ENCODE measurements at regions not wholly inside any gene's neighbourhood (a gene's known extent, or its start where the extent isn't known, plus 50 kb on each side); places are given as distances from the start of the nearest gene placed in this dataset.

DNA sequence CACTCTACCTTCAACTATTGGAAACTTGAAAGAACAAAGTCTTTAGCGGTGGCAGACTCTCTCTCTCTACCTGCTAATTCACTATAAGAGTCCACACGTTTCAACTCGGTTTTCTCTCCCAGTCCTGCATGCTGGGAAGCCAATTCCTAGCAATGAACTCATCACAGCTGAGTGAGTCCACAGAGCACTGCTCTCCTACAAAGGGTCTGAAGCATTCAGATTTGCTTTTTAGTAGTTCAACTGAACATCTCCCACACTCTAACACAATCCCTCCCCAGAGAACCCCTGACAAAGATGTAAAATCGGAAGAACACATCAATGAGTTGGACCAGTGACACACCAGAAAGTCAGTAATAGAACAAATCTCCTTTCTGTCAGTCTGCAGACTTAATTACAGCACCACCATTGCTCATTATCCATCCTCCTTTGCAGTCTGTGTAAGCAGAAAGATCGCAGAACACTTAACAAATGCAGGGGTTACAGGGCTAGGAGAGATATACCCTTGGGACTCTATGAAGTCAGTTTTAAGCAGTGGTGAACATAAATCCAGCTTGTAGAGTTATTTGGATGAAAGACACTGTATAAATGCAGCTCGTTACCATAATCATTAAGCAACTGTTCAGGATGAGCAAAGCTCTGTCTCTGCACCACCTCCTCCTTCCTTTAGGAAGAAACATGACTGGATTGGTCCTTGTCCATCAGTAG is 353.4 kb upstream of the GRIA1 start:
- ChIA-PET SMC1A (ENCODE audit: uncharacterized antibody, unreplicated experiment) (interaction anchor here (1.8 kb wide), 1 partner anchor 10 kb away, joined by 5 read pairs; no protein-coding TSS in a partner anchor), CTCF (interaction anchor here (1.3 kb wide), 1 partner anchor 13 kb away, joined by 4 read pairs; no protein-coding TSS in a partner anchor), POLR2A (no interaction called here), RAD21 (ENCODE audit: unreplicated experiment) (no interaction called here)
- WGBS (ENCODE audit: insufficient coverage, insufficient replicate concordance, low lambda C conversion rate, missing lambda C conversion rate), result 10% methylated on average over 6 of the region's 6 CpGs
- no peak for DNase-seq (ENCODE audit: low read depth, low spot score)
- Histone ChIP-seq H3K9ac (ENCODE audit: control insufficient read depth, insufficient read depth, low read length) (no peak overlapping the region), H4K20me1 (ENCODE audit: control insufficient read depth, insufficient read depth) (no peaks in the 10 kb centered on the region), H3K4me1 (ENCODE audit: control insufficient read depth, insufficient read depth, low read length) (no peaks in the 10 kb centered on the region), H3K4me3 (no peak overlapping the region), H3K36me3 (ENCODE audit: control insufficient read depth in 2 of 2, insufficient read depth in 2 of 2, low read length in 1 of 2) (no peaks in the 10 kb centered on the region), H2AFZ (ENCODE audit: control insufficient read depth, low read depth, low read length) (no peak overlapping the region), H3K27me3 (replicated peaks in 1 of 2; ENCODE audit: control insufficient read depth in 2 of 2, insufficient read depth in 2 of 2, low read length in 1 of 2) (no peaks in the 10 kb centered on the region), H3K9me3 (replicated peaks; ENCODE audit: control insufficient read depth, insufficient read depth, low read length) (no peaks in the 10 kb centered on the region), H3K79me2 (ENCODE audit: control insufficient read depth, insufficient read depth, low read length) (no peaks in the 10 kb centered on the region), H3K4me2 (ENCODE audit: control insufficient read depth, insufficient read depth) (no peak overlapping the region), H3K27ac (ENCODE audit: control insufficient read depth, insufficient read depth) (no peak overlapping the region)
- TF ChIP-seq ZNF207 (IDR thresholded peaks at IDR 0.05; ENCODE audit: borderline replicate concordance) (no peak), SUPT20H (IDR thresholded peaks at IDR 0.05; ENCODE audit: borderline replicate concordance, control insufficient read depth, low read depth, low read length) (no peak), RELA (IDR thresholded peaks at IDR 0.05; ENCODE audit: borderline replicate concordance, partially characterized antibody) (no peak)
- no peak for ATAC-seq
- FAIRE-seq, result no peak
- BruUV-seq (replicated peaks), result no TSS peak
- in situ Hi-C loops (cut with MboI), result no loop called here
- intact Hi-C loops (cut with micrococcal nuclease; ENCODE audit: unreplicated experiment), result no loop called here

DNA sequence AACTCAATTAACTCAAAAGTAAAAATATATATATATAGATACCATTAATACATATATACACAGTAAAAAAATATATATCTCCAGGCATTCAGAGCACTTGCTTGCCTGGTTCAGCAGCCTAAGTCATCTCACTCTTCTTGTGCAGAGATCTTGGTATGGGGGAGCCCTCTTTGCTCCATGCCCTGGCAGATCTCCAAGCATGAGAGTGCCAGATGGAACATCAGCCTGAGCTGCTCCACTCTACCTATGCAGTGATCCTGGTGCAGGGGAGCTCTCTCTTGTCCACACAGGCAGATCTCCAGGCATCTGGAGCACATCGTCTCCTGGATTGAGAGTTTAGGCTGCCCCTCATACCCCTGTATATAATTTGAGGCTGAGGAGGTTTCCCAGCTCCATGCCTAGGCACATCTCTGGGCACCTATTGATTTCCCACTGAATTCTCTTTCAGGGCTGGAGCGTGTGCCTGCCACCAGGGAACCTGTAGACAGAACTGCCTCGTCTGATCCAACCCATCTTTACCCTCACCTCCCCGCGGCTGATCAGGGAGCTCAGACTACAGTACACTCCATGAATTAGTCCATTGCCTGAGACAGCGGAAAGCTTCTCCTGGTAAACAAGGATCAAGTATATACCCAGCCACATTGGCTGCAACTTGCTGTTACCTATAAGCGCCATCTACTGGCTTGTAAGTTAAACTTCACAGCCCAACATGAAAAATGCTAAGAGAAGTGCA is 342.4 kb upstream of the GRIA1 start:
- DNase-seq (ENCODE audit: low read depth, low spot score), result no peak
- peak; percentile 89 for ATAC-seq
- POLR2A ChIA-PET, result no interaction called here
- no peaks in the 10 kb centered on the region for H3K79me2 ChIP-seq (ENCODE audit: control insufficient read depth, insufficient read depth, low read length)
- intact Hi-C loops (cut with micrococcal nuclease; ENCODE audit: unreplicated experiment), result loop anchor here (1.0 to 10.0 kb wide), 3 partner anchors 588 to 817 kb away; no protein-coding TSS in a partner anchor
- H3K4me1 ChIP-seq (ENCODE audit: control insufficient read depth, insufficient read depth, low read length), result no peaks in the 10 kb centered on the region
- no peaks in the 10 kb centered on the region; the same call in 2 of the 3 replicates for H3K9me3 ChIP-seq (replicated peaks; ENCODE audit: control insufficient read depth, insufficient read depth, low read length)
- RAD21 ChIA-PET (ENCODE audit: unreplicated experiment), result interaction anchor here (1.5 to 1.8 kb wide), 3 partner anchors 587 to 817 kb away, joined by 5 to 9 read pairs (median 7); no protein-coding TSS in a partner anchor
- no peaks in the 10 kb centered on the region for H4K20me1 ChIP-seq (ENCODE audit: control insufficient read depth, insufficient read depth)
- no peak overlapping the region for H3K4me3 ChIP-seq
- no peak overlapping the region for H3K4me2 ChIP-seq (ENCODE audit: control insufficient read depth, insufficient read depth)
- H2AFZ ChIP-seq (ENCODE audit: control insufficient read depth, low read depth, low read length), result no peak overlapping the region
- BruUV-seq (replicated peaks), result no TSS peak
- SMC1A ChIA-PET (ENCODE audit: uncharacterized antibody, unreplicated experiment), result interaction anchor here (0.7 to 2.8 kb wide), 8 partner anchors 10 to 826 kb away, joined by 3 to 11 read pairs (median 4); no protein-coding TSS in a partner anchor
- CTCF ChIA-PET, result interaction anchor here (0.9 to 3.3 kb wide), 15 partner anchors 14 to 819 kb away, joined by 3 to 16 read pairs (median 4); no protein-coding TSS in a partner anchor
- H3K9ac ChIP-seq (ENCODE audit: control insufficient read depth, insufficient read depth, low read length), result no peak overlapping the region
- 35% methylated on average over 7 of the region's 7 CpGs for WGBS (ENCODE audit: insufficient coverage, insufficient replicate concordance, low lambda C conversion rate, missing lambda C conversion rate)
- no peaks in the 10 kb centered on the region for H3K27me3 ChIP-seq (replicated peaks in 1 of 2; ENCODE audit: control insufficient read depth in 2 of 2, insufficient read depth in 2 of 2, low read length in 1 of 2)
- H3K36me3 ChIP-seq (ENCODE audit: control insufficient read depth in 2 of 2, insufficient read depth in 2 of 2, low read length in 1 of 2), result no peaks in the 10 kb centered on the region
- in situ Hi-C loops (cut with MboI), result loop anchor here (10.0 kb wide), 1 partner anchor 593 kb away; no protein-coding TSS in a partner anchor
- FAIRE-seq, result no peak
- H3K27ac ChIP-seq (ENCODE audit: control insufficient read depth, insufficient read depth), result no peak overlapping the region
- TF ChIP-seq, protein P1, sequence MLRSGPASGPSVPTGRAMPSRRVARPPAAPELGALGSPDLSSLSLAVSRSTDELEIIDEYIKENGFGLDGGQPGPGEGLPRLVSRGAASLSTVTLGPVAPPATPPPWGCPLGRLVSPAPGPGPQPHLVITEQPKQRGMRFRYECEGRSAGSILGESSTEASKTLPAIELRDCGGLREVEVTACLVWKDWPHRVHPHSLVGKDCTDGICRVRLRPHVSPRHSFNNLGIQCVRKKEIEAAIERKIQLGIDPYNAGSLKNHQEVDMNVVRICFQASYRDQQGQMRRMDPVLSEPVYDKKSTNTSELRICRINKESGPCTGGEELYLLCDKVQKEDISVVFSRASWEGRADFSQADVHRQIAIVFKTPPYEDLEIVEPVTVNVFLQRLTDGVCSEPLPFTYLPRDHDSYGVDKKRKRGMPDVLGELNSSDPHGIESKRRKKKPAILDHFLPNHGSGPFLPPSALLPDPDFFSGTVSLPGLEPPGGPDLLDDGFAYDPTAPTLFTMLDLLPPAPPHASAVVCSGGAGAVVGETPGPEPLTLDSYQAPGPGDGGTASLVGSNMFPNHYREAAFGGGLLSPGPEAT (IDR thresholded peaks at IDR 0.05; ENCODE audit: low read depth), result no peak
- TF ChIP-seq SMC3 (IDR thresholded peaks at IDR 0.05; ENCODE audit: borderline replicate concordance, low read length) (peak; percentile 57; the same call in 1 of the 2 replicates), RAD21 (IDR thresholded peaks at IDR 0.05; ENCODE audit: insufficient read depth, low read depth, low read length) (peak; percentile 60)
- TF ChIP-seq, protein P2, sequence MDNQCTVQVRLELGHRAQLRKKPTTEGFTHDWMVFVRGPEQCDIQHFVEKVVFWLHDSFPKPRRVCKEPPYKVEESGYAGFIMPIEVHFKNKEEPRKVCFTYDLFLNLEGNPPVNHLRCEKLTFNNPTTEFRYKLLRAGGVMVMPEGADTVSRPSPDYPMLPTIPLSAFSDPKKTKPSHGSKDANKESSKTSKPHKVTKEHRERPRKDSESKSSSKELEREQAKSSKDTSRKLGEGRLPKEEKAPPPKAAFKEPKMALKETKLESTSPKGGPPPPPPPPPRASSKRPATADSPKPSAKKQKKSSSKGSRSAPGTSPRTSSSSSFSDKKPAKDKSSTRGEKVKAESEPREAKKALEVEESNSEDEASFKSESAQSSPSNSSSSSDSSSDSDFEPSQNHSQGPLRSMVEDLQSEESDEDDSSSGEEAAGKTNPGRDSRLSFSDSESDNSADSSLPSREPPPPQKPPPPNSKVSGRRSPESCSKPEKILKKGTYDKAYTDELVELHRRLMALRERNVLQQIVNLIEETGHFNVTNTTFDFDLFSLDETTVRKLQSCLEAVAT (IDR thresholded peaks at IDR 0.05), result no peak
- TF ChIP-seq, protein P3, sequence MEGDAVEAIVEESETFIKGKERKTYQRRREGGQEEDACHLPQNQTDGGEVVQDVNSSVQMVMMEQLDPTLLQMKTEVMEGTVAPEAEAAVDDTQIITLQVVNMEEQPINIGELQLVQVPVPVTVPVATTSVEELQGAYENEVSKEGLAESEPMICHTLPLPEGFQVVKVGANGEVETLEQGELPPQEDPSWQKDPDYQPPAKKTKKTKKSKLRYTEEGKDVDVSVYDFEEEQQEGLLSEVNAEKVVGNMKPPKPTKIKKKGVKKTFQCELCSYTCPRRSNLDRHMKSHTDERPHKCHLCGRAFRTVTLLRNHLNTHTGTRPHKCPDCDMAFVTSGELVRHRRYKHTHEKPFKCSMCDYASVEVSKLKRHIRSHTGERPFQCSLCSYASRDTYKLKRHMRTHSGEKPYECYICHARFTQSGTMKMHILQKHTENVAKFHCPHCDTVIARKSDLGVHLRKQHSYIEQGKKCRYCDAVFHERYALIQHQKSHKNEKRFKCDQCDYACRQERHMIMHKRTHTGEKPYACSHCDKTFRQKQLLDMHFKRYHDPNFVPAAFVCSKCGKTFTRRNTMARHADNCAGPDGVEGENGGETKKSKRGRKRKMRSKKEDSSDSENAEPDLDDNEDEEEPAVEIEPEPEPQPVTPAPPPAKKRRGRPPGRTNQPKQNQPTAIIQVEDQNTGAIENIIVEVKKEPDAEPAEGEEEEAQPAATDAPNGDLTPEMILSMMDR (IDR thresholded peaks at IDR 0.05 in 2 of 3, conservative IDR thresholded peaks at IDR 0.05 in 1 of 3; ENCODE audit: control insufficient read depth in 2 of 3, extremely low read depth in 1 of 3, insufficient read depth in 1 of 3, low read depth in 3 of 3, low read length in 3 of 3), result peak; percentile 55 to 61 (median 56); a peak in 5 of 6 replicates
